AG09309 (cell line): ENCODE measurements at regions not wholly inside any gene's neighbourhood (a gene's known extent, or its start where the extent isn't known, plus 50 kb on each side); places are given as distances from the start of the nearest gene placed in this dataset.
"Not testable (repeated sequence)": the region's sequence is repeated elsewhere in the genome, so short reads cannot be mapped to it uniquely, and the experiment has no call there.

ENCODE experiments used
- DNase-seq: peaks from one replicate; pipeline ENCODE4 v3.0.0-alpha.2; 2010; ENCODE audit warnings: low read depth
- H3K4me3 ChIP-seq: 2 replicates; pipeline ENCODE4 v1.5.1; 2011; ENCODE audit warnings: mild to moderate bottlenecking, low read depth, low read length, moderate library complexity; ENCODE audit not compliant: control insufficient read depth
- CTCF ChIP-seq: IDR thresholded peaks from 2 replicates; pipeline ENCODE4 v1.5.1; 2011; ENCODE audit warnings: mild to moderate bottlenecking, low read depth, low read length, inconsistent platforms; ENCODE audit not compliant: insufficient read depth, control insufficient read depth; ENCODE audit errors: missing control alignments

- DNase-seq, result no peak
- peak; percentile 8 for TF ChIP-seq CTCF
- H3K4me3 ChIP-seq, result no peak overlapping the region
Observed at GRCh38 chr3:66836363-66837152, 161.5 kb upstream of the KBTBD8 start.

- no peak for DNase-seq
- TF ChIP-seq CTCF, result no peak
- H3K4me3 ChIP-seq, result no peak overlapping the region
Observed at GRCh38 chr3:66838704-66839103, 159.4 kb upstream of the KBTBD8 start.

- DNase-seq, result no peak
- no peak for TF ChIP-seq CTCF
- H3K4me3 ChIP-seq, result no peak overlapping the region
Observed at GRCh38 chr3:66839508-66839907, 158.6 kb upstream of the KBTBD8 start.

- not testable (repeated sequence) for DNase-seq
Observed at GRCh38 chr3:66842761-66843464, 155.2 kb upstream of the KBTBD8 start.

GRCh38 chr3:66851894-66852613 is 146.1 kb upstream of the KBTBD8 start:
- no peak overlapping the region for H3K4me3 ChIP-seq
- no peak for TF ChIP-seq CTCF
- DNase-seq, result no peak

More at GRCh38 chr3:66842761-66843464, 155.2 kb upstream of the KBTBD8 start:
- H3K4me3 ChIP-seq, result not testable (repeated sequence)

- no peak for TF ChIP-seq CTCF
Observed at GRCh38 chr3:66854601-66855151, 143.4 kb upstream of the KBTBD8 start.

More at GRCh38 chr3:66854601-66855151, 143.4 kb upstream of the KBTBD8 start:
- no peak overlapping the region for H3K4me3 ChIP-seq
- DNase-seq, result no peak
